Esophagus muscularis mucosa (tissue), 4 donors: ENCODE measurements at regions not wholly inside any gene's neighbourhood (a gene's known extent, or its start where the extent isn't known, plus 50 kb on each side); places are given as distances from the start of the nearest gene placed in this dataset.
A peak's percentile ranks its signal among the peaks of the same experiment; 100 is the strongest.

ENCODE experiments used
- DNase-seq: peaks from one replicate; pipeline ENCODE4 v3.0.0-alpha.2; 2017; ENCODE audit errors: extremely low spot score
- H3K27ac ChIP-seq, 4 donors: fragments of 200-600 bp; sonication (generic); replicated peaks in 1 of 4; 1 replicate in 3 of 4; 2 replicates in 1 of 4; pipeline ENCODE4 v1.5.1; 2016 to 2019; ENCODE audit warnings: mild to moderate bottlenecking in 1 of 4
- H3K27me3 ChIP-seq, 4 donors: fragments of 200-600 bp; sonication (generic); one replicate each; pipeline versions ENCODE4 v1.5.1 to v1.6.0; 2016 to 2019
- H3K36me3 ChIP-seq, 4 donors: fragments of 200-600 bp; sonication (generic); one replicate each; pipeline ENCODE4 v1.5.1; 2016 to 2019
- H3K4me1 ChIP-seq, 4 donors: fragments of 200-600 bp; sonication (generic); one replicate each; pipeline ENCODE4 v1.5.1; 2016 to 2019
- H3K4me3 ChIP-seq, 4 donors: fragments of 200-600 bp; sonication (generic); 1 replicate in 2 of 4; 2 replicates in 2 of 4; pipeline ENCODE4 v1.5.1; 2016 to 2019; ENCODE audit warnings: mild to moderate bottlenecking in 4 of 4, moderate library complexity in 1 of 4
- H3K9me3 ChIP-seq, 4 donors: fragments of 200-600 bp; sonication (generic); 1 replicate in 3 of 4; 2 replicates in 1 of 4; pipeline ENCODE4 v1.5.1; 2016 to 2019
- CTCF ChIP-seq, 3 experiments: fragments of 200-600 bp in 2 of 3; fragments of 450-650 bp in 1 of 3; sonication (generic) in 2 of 3; IDR thresholded peaks; one replicate each; pipeline ENCODE4 v1.5.1; 2017 to 2019; ENCODE audit warnings: antibody characterized with exemption in 3 of 3, mild to moderate bottlenecking in 2 of 3, moderate library complexity in 1 of 3
- EP300 ChIP-seq: sonication (generic); formaldehyde crosslinking; IDR thresholded peaks from one replicate; pipeline ENCODE4 v1.6.1; 2017; ENCODE audit warnings: antibody characterized with exemption
- POLR2A ChIP-seq: fragments of 450-650 bp; IDR thresholded peaks from one replicate; pipeline ENCODE4 v1.6.1; 2017; ENCODE audit warnings: antibody characterized with exemption, moderate library complexity, mild to moderate bottlenecking, low read depth
- POLR2AphosphoS5 ChIP-seq, 2 donors: sonication (generic); formaldehyde crosslinking; IDR thresholded peaks; one replicate each; pipeline ENCODE4 v1.6.1; 2017; ENCODE audit warnings: antibody characterized with exemption in 2 of 2
- WGBS: methylation state at CpG from one replicate; pipeline ENCODE4 v1.1.5; 2018; 5-methylcytosine and 5-hydroxymethylcytosine counted together
- intact Hi-C: fragments of 100-400 bp; cut with DNase I; formaldehyde crosslinking; loops from one replicate; pipeline ENCODE4 v1.15.1; 2023

- intact Hi-C loops = no loop called here
- H3K36me3 ChIP-seq = no peaks in the 10 kb centered on the region
- H3K4me3 ChIP-seq = no peak overlapping the region
- no peak overlapping the region for H3K27ac ChIP-seq
- peak; percentile 64 for DNase-seq
- peaks cover 0 to 8% (median 0%) of the 10 kb centered on the region in 4 donors for H3K27me3 ChIP-seq
- no peaks in the 10 kb centered on the region for H3K4me1 ChIP-seq
- no peak for TF ChIP-seq CTCF (IDR thresholded peaks at IDR 0.05)
- TF ChIP-seq EP300 = no peak
- TF ChIP-seq POLR2AphosphoS5 (IDR thresholded peaks at IDR 0.05) = no peak
- TF ChIP-seq POLR2A = no peak
- H3K9me3 ChIP-seq = no peaks in the 10 kb centered on the region
- WGBS = 41% methylated on average over 5 of the region's 5 CpGs
These were observed 277.3 kb upstream of the CHD6 start for GRCh38 chr20:41895241-41896032.

- no peaks in the 10 kb centered on the region for H3K4me1 ChIP-seq
- intact Hi-C loops = no loop called here
- H3K36me3 ChIP-seq = no peaks in the 10 kb centered on the region
- peak; percentile 75 for DNase-seq
- H3K27ac ChIP-seq = no peak overlapping the region
- no peak overlapping the region for H3K4me3 ChIP-seq
- H3K9me3 ChIP-seq = no peaks in the 10 kb centered on the region
- H3K27me3 ChIP-seq = peaks cover 0 to 8% (median 0%) of the 10 kb centered on the region in 4 donors
- WGBS = 88% methylated on average over 10 of the region's 10 CpGs
- TF ChIP-seq POLR2A (no peak), EP300 (no peak)
These were observed 276.2 kb upstream of the CHD6 start for GRCh38 chr20:41894255-41894963.

GRCh38 chr20:41892031-41892430 lies 273.9 kb upstream of the CHD6 start:
- TF ChIP-seq POLR2A (no peak), EP300 (no peak), POLR2AphosphoS5 (IDR thresholded peaks at IDR 0.05) (no peak), CTCF (IDR thresholded peaks at IDR 0.05) (no peak)
- WGBS = 88% methylated on average over 5 of the region's 5 CpGs
- H3K27me3 ChIP-seq = peaks cover 0 to 6% (median 0%) of the 10 kb centered on the region in 4 donors
- H3K4me1 ChIP-seq = no peaks in the 10 kb centered on the region
- H3K36me3 ChIP-seq = no peaks in the 10 kb centered on the region
- intact Hi-C loops = no loop called here
- H3K4me3 ChIP-seq = no peak overlapping the region
- DNase-seq = peak; percentile 91
- H3K27ac ChIP-seq = no peak overlapping the region
- no peaks in the 10 kb centered on the region for H3K9me3 ChIP-seq

- Histone ChIP-seq H3K27ac (no peak overlapping the region), H3K27me3 (peaks cover 0 to 13% (median 0%) of the 10 kb centered on the region in 4 donors), H3K36me3 (no peaks in the 10 kb centered on the region), H3K4me3 (no peak overlapping the region), H3K9me3 (no peaks in the 10 kb centered on the region), H3K4me1 (no peaks in the 10 kb centered on the region)
- 47% methylated on average over 4 of the region's 4 CpGs for WGBS
- DNase-seq = peak; percentile 87
- intact Hi-C loops = no loop called here
- TF ChIP-seq POLR2A = no peak
- TF ChIP-seq EP300 = no peak
- TF ChIP-seq CTCF (IDR thresholded peaks at IDR 0.05) = no peak
- no peak for TF ChIP-seq POLR2AphosphoS5 (IDR thresholded peaks at IDR 0.05)
These were observed 271.7 kb upstream of the CHD6 start for GRCh38 chr20:41889844-41890224.

- no peak overlapping the region for H3K27ac ChIP-seq
- TF ChIP-seq CTCF (IDR thresholded peaks at IDR 0.05) = peak; percentile 15 to 18 (median 17)
- no peak for TF ChIP-seq POLR2AphosphoS5 (IDR thresholded peaks at IDR 0.05)
- intact Hi-C loops = no loop called here
- 54% methylated on average over 3 of the region's 3 CpGs for WGBS
- no peaks in the 10 kb centered on the region for H3K9me3 ChIP-seq
- H3K4me3 ChIP-seq = no peak overlapping the region
- H3K4me1 ChIP-seq = no peaks in the 10 kb centered on the region
- H3K36me3 ChIP-seq = no peaks in the 10 kb centered on the region
- peaks cover 0 to 13% (median 0%) of the 10 kb centered on the region in 4 donors for H3K27me3 ChIP-seq
- DNase-seq = peak; percentile 55
These were observed 271.1 kb upstream of the CHD6 start for GRCh38 chr20:41889126-41889843.
